GM18519 (cell line): ENCODE measurements at regions not wholly inside any gene's neighbourhood (a gene's known extent, or its start where the extent isn't known, plus 50 kb on each side); places are given as distances from the start of the nearest gene placed in this dataset.
"Not testable (repeated sequence)": the region's sequence is repeated elsewhere in the genome, so short reads cannot be mapped to it uniquely, and the experiment has no call there.

Source experiments
- ATAC-seq: cut with Tn5 transposase; IDR thresholded peaks from one replicate; pipeline ENCODE4 v1.9.1; 2021; ENCODE audit warnings: mild to moderate bottlenecking, moderate library complexity; ENCODE audit not compliant: unreplicated experiment, low FRiP score

- ATAC-seq = no peak
Measured at GRCh38 chr21:27366646-27367235, 399.9 kb upstream of the ADAMTS5 start.

- no peak for ATAC-seq
Measured at GRCh38 chr21:27366036-27366435, 399.1 kb upstream of the ADAMTS5 start.

DNA sequence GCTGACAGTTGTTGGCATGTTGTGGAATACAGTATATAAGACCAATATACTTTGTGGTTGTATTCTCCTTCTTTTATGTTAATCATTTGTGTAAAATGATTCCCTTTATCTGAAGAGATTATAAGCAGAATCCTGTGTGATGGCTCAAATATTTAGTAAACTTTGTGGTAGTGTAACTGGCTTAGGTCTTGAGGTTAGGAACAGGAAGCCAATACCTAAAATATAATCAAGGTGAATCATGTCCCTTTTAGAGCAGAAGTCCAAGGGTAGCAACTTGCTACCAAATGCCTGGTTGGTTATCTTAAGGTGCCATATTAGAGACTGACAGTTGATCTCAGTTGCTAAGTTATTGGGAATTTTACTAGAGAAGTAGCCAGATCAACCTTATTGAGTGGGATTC, 398.5 kb upstream of the ADAMTS5 start:
- no peak for ATAC-seq

DNA sequence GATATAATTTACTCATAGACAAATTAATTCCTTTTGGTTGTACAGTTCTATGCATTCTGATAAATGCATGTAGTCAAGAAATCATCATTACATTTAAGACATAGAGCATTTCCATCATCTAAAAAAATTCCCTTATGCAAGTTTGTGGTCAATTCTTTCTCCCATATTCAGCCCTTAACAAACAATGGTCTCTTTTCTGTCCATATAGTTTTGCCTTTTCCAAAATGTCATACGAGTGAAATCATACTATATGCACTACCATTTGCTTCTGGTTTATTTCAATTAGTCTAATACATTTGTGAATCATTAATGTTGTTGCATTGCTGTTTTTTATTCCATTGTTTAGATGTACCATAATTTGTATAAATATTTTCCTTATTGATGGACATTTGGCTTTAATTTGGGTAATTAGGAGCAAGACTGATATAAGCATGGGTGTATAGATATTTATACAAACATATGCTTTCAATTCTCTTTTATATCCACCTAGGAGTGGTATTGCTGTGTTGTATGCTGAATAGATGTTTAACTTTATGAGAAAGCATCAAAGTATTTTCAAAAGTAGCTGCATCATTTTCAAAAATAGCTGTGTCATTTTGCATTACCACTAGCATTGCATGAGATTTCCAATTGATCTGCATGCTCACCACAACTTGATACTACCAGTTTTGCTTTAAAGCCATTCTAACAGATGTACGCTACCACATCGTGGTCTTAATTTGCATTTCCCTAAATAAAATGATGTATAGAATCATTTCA, 397.0 kb upstream of the ADAMTS5 start:
- ATAC-seq = no peak

DNA sequence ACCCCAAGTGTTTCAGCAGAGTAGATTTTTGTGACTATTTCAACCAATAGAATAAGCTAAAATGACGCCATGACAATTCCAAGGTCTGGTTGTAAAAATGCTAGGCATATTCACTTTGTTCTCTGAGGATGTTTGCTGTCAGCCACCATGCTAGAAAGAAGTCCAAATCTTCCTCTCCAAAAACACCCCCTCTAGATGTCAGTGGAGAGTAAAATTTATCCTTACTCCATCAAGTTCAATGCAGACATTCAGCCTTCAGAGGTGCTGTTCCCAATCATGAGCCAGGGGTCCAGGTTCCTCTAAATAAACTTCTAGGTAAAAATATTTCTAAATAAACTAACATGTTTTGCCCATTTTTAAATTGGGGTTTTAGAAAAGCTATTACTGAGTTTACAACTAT, 395.4 kb upstream of the ADAMTS5 start:
- ATAC-seq = no peak

- no peak for ATAC-seq
Measured at GRCh38 chr21:27359141-27359540, 392.3 kb upstream of the ADAMTS5 start.

DNA sequence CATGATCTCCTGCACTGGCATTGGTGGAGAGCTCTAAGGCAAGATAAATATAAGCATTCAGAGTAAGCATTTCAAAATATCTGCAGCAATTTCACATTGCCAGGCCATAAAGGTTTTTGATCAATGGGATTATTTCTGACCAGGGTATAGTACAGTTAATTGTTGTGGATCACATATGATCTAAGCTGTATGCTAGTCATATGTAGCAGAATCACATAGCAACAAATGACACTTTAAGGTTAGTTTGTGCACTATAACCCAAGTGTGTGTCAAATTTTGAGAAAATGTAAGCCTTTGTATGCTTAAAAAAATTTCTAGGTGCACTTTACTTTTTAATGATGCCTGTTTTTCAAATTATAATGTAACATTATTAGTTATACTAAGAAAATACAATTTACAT, 386.0 kb upstream of the ADAMTS5 start:
- no peak for ATAC-seq

- ATAC-seq = no peak
Measured at GRCh38 chr21:27346041-27346448, 379.2 kb upstream of the ADAMTS5 start.

DNA sequence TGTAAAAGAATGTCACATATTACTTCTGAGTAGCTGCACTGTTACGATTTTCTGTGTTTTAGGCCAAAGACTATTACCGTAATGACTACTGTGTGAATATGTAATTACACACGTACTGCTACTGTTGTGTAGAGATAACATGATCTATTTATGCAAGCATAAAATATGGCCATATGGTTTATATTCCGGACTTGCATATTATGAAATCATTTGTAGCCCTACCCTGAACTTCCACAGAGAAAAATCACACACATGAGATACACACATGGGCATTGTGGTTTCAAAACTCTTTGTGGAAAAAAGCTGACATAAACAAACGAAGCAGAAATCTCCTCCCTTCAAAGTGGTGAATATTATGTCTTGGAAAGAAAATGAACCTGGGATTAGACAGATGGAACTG, 373.0 kb upstream of the ADAMTS5 start:
- no peak for ATAC-seq

- not testable (repeated sequence) for ATAC-seq
Measured at GRCh38 chr21:27338007-27338406, 371.1 kb upstream of the ADAMTS5 start.

GRCh38 chr21:27333096-27333495, 366.2 kb upstream of the ADAMTS5 start:
- ATAC-seq = no peak

DNA sequence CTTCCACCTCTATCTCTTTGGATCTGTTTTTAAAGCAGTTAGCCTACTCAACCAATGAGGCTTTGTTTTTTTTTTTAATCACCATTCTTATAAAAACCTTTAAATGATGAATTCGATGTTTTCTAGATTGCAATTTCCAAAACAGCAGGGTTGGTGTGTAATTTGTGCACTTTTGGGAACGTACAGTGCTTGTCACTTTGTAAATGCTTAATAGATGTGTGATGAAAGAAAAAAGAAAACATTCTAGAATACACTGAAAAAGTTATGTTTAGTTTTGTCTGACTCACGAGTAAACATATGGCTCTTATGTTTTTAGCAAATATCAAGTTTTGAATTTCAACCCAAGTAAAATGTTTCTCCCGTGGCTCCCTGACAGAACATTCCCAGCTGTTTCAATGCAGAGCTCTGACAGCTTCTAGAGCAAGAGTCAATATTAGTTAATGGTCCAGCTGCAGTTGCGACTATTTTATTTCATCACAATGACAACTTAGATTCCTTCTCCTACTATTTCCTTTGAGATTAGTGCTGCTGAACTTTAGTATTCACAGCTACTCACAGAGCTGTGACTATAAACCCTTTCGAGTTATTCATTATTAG, 362.5 kb upstream of the ADAMTS5 start:
- no peak for ATAC-seq

DNA sequence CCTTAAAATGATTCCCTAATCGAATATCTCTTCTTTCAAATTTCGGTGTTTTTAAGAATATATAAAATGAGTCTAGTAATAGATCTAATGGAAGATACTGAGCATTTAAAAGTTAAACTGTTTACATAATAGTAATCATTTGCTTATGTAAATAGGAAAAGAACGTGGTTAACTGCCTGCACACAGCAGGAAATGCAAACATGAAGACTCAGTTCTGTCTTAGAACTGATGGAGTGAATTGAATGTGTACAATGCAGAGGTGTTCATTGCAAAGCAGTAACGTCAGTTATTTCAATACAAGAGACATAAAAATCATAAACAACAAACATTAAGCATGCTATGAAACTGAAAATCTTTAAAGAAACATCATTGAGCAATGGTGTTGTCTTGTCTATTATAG, 359.4 kb upstream of the ADAMTS5 start:
- no peak for ATAC-seq

DNA sequence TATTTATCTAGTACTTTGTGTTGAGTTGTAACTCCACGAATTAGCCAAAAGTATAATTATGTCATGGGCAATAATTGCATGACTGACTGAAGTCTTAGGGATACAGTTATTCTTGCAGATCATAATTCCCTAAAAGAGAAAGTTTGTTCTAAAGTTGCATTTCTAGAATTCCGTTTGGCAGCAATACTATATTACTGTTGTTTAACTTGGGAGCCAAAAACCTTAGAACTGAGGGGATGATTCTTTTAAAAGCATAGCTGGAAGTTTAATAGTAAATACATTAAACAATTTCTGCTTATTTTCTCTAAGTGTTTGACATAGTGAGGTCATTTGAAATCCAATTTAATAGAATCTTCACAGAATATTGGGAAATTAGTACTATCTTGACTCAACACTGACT, 356.4 kb upstream of the ADAMTS5 start:
- no peak for ATAC-seq

- ATAC-seq = no peak
Measured at GRCh38 chr21:27321791-27322190, 354.9 kb upstream of the ADAMTS5 start.

GRCh38 chr21:27320868-27321267, 354.0 kb upstream of the ADAMTS5 start:
- no peak for ATAC-seq

GRCh38 chr21:27317601-27318000, 350.7 kb upstream of the ADAMTS5 start:
- ATAC-seq = not testable (repeated sequence)

- ATAC-seq = no peak
Measured at GRCh38 chr21:27315373-27315772, 348.5 kb upstream of the ADAMTS5 start.

- no peak for ATAC-seq
Measured at GRCh38 chr21:27314131-27314530, 347.2 kb upstream of the ADAMTS5 start.

DNA sequence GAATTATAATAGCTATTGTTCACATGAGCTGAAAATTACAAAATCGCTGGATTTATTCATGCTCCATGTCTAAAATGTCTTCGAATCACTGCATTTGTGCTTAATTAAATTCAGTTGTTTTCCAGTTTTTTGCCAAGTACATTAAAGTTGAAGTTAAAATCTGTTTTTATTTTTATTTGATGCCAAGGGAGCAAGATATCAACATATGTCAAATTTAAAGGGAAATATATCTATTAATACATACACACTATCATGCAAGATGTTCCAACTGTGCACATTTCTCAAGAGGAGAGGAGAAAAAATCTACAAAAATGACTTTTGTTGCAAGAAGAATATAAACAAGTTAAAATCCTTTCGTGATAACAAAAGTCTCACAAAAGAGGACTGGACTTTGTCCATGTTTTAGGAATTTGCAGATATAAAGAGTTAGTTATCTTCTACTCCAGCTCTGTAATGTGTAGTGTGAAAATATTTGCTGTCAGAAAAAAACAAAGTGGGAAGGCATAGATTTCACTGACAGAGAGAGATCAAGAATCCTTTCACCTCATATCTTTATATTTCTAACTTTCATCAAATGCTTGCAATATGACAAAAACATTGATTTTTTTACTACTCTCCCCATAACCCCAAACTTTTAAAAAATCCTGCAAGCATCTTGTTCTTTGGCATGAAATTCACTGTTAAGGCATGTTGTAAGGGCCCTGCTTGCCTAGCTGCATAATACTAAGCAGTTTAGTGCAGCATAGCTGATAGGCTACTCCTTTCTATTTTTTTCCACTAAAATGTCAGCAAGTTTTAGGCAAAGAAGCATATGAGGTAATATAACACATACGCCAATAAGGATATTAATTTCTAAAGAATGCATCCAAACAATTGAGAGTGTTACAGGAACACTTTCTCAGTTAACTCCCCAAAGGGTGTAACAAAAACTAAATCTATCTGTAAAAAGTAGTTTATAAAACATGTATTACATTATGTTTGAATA, 340.2 kb upstream of the ADAMTS5 start:
- no peak for ATAC-seq

- no peak for ATAC-seq
Measured at GRCh38 chr21:27306206-27306605, 339.3 kb upstream of the ADAMTS5 start.
